HG03108 (cell line): ENCODE measurements at regions not wholly inside any gene's neighbourhood (a gene's known extent, or its start where the extent isn't known, plus 50 kb on each side); places are given as distances from the start of the nearest gene placed in this dataset.

Experiments
- ATAC-seq: cut with Tn5 transposase; IDR thresholded peaks from one replicate; pipeline ENCODE4 v1.9.1; 2021; ENCODE audit warnings: moderate library complexity; ENCODE audit not compliant: unreplicated experiment

DNA sequence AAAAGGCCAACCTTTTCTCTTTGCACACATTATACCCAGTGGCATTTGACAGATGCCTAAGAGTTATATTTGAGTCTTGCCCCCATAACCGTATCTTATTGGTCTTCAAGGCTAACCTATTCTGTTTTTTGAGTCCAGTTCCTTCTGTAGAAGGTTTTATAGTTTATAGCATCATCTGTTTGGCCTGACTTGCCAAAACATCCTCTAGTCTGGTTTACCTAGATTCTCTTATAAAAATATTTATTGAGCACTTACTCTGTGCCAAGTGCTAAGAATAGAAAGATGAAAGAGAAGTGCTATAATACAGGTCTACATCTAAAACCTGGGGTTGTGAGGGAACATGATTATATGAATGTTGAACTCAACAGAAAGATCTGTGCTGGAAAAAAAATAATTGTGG lies 55.9 kb upstream of the PIP4K2A start:
- ATAC-seq, result no peak

- no peak for ATAC-seq
These were observed 53.5 kb upstream of the PIP4K2A start for GRCh38 chr10:22767859-22768258.

DNA sequence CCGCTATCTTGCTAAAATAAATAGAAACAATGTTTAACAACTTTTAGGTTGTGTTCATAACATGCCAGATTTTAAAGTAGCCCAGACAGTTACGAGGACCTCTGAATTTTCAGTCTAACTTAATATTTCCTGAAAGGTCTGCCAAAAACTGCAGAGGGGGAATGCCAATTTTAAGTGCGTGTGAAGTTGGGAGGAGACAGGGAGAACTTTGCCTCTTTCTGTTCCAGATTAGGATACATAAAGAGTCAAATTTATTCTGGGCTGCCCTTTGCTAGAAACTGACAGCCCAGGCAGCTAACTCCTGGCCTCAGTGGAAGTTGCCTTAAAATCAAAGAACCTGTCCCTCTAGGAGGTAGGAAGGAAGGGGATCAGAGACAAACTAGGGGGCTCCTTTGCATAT lies 52.3 kb upstream of the PIP4K2A start:
- ATAC-seq, result no peak

GRCh38 chr10:22765660-22766547 lies 51.5 kb upstream of the PIP4K2A start:
- peak; percentile 57 for ATAC-seq

- no peak for ATAC-seq
These were observed 50.3 kb upstream of the PIP4K2A start for GRCh38 chr10:22764639-22765038.
